ENCODE measurements at regions not wholly inside any gene's neighbourhood (a gene's known extent, or its start where the extent isn't known, plus 50 kb on each side); places are given as distances from the start of the nearest gene placed in this dataset.

DNA sequence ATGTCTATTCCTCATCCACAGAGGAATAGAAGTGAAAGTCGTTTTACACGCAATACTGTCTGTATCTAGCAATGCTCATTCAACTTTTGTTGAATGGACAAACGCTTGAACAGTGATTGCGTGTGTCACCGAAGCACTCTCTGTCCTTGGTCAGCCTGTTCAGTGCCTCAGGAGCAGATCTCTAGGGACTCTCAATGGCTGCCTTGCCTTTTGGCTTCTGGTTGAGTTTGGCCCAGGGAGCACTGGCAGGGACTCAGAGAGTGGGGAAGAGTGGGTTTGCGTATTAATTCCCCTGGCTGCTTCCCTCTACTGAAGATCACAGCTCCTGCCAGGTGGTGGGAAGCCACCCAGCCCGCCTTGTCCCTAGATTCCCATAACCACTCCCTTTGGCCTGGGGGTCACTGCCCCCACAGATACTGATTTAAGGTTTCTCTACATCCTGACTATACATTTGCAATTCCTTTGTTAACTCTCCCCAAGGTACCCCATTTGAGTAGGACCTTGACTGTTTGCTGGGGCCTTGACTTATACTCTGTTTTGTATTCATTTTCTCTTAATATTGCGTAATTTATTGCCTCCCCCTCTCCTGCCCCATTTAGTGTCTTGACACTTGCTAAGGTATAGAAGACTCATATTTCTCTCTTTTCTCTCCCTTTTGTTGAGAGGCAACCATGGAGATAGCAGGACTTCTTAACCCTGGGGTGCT lies 61.7 kb upstream of the USP24 start:
- DNase-seq (ENCODE audit: low read depth in 1 of 2, low spot score in 1 of 2) (no peak), FAIRE-seq (no peak), ATAC-seq (no peak; a peak in 1 of 6 replicates)
- peaks cover 8% of the 10 kb centered on the region; the same call in 2 of the 3 replicates for H3K4me1 ChIP-seq
- no peaks in the 10 kb centered on the region for H3K9me3 ChIP-seq
- POLR2A ChIA-PET, result no interaction called here
- H3K27ac ChIP-seq, result peak overlapping the region in 1 of 2 experiments; percentile 79; a peak in 3 of 6 replicates
- CTCF ChIA-PET, result interaction anchor here (0.6 to 4.3 kb wide), 19 partner anchors 11 to 1301 kb away, joined by 3 to 20 read pairs (median 4); no protein-coding TSS in a partner anchor
- no peak overlapping the region for H3K4me3 ChIP-seq
- TF ChIP-seq, protein P1, sequence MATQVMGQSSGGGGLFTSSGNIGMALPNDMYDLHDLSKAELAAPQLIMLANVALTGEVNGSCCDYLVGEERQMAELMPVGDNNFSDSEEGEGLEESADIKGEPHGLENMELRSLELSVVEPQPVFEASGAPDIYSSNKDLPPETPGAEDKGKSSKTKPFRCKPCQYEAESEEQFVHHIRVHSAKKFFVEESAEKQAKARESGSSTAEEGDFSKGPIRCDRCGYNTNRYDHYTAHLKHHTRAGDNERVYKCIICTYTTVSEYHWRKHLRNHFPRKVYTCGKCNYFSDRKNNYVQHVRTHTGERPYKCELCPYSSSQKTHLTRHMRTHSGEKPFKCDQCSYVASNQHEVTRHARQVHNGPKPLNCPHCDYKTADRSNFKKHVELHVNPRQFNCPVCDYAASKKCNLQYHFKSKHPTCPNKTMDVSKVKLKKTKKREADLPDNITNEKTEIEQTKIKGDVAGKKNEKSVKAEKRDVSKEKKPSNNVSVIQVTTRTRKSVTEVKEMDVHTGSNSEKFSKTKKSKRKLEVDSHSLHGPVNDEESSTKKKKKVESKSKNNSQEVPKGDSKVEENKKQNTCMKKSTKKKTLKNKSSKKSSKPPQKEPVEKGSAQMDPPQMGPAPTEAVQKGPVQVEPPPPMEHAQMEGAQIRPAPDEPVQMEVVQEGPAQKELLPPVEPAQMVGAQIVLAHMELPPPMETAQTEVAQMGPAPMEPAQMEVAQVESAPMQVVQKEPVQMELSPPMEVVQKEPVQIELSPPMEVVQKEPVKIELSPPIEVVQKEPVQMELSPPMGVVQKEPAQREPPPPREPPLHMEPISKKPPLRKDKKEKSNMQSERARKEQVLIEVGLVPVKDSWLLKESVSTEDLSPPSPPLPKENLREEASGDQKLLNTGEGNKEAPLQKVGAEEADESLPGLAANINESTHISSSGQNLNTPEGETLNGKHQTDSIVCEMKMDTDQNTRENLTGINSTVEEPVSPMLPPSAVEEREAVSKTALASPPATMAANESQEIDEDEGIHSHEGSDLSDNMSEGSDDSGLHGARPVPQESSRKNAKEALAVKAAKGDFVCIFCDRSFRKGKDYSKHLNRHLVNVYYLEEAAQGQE (IDR thresholded peaks at IDR 0.05), result no peak
- TF ChIP-seq RNF2 (IDR thresholded peaks at IDR 0.05; ENCODE audit: borderline replicate concordance, low read depth) (no peak), CEBPB (IDR thresholded peaks at IDR 0.05) (0 out of 4 replicates have a peak, but pooled peaks of 1 of the 2 experiments have one; percentile 33), MYC (IDR thresholded peaks at IDR 0.05; ENCODE audit: borderline replicate concordance, low read length) (no peak), RFX5 (IDR thresholded peaks at IDR 0.05) (no peak)
- H3K4me2 ChIP-seq, result peak overlapping the region; percentile 49; the same call in 2 of the 3 replicates
- 90% methylated on average over 8 of the region's 8 CpGs for WGBS (ENCODE audit: missing lambda C conversion rate)

DNA sequence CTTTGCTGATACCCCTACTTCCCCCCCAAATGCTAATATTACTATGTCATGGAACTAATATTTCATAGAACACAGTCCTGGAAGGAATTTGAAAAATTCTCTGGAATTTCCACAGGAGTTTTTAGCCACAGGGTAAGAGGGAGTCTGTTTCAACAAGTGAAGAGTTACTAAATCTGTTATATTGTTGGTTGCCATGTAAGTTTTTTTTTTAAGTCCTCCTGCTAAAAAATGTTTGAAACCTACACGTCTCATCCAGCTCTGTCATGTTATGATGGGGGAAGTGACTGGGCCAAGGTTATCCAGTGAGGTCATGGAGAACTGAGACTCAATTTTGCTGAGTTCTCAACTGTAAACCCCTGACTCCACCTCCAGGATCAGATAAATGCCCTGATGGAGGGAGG lies 60.8 kb upstream of the USP24 start:
- TF ChIP-seq FOSL2 (IDR thresholded peaks at IDR 0.05), result no peak
- no peak for TF ChIP-seq FOSL2 (CRISPR knock-in tag; IDR thresholded peaks at IDR 0.05)
- ChIA-PET CTCF (interaction anchor here (2.8 kb wide), 1 partner anchor 132 kb away, joined by 17 read pairs; no protein-coding TSS in a partner anchor), POLR2A (no interaction called here)
- Histone ChIP-seq H3K4me3 (no peak overlapping the region), H3K9me3 (no peaks in the 10 kb centered on the region), H3K4me2 (no peak overlapping the region), H3K4me1 (peaks cover 8% of the 10 kb centered on the region; the same call in 2 of the 3 replicates), H3K27ac (no peak overlapping the region)
- DNase-seq (ENCODE audit: low read depth in 1 of 2, low spot score in 1 of 2), result no peak
- no peak for ATAC-seq
- WGBS (ENCODE audit: missing lambda C conversion rate), result 80% methylated on average over 1 of the region's 1 CpG
- FAIRE-seq, result no peak

GRCh38 chr1:55275151-55275748 lies 60.1 kb upstream of the USP24 start:
- no peaks in the 10 kb centered on the region for H3K9me3 ChIP-seq
- H3K4me3 ChIP-seq, result no peak overlapping the region
- H3K4me1 ChIP-seq, result peaks cover 8% of the 10 kb centered on the region; the same call in 2 of the 3 replicates
- no peak overlapping the region for H3K4me2 ChIP-seq
- no peak for DNase-seq (ENCODE audit: low read depth in 1 of 2, low spot score in 1 of 2)
- FAIRE-seq, result no peak
- POLR2A ChIA-PET, result no interaction called here
- CTCF ChIA-PET, result interaction anchor here (1.8 kb wide), 1 partner anchor 14 kb away, joined by 4 read pairs; no protein-coding TSS in a partner anchor
- no peak overlapping the region for H3K27ac ChIP-seq
- WGBS (ENCODE audit: missing lambda C conversion rate), result 89% methylated on average over 12 of the region's 12 CpGs
- no peak for ATAC-seq
- TF ChIP-seq MAFK (IDR thresholded peaks at IDR 0.05; ENCODE audit: partially characterized antibody) (no peak), HDAC2 (IDR thresholded peaks at IDR 0.05) (no peak), NR3C1 (IDR thresholded peaks at IDR 0.05) (no peak), HEYL (CRISPR knock-in tag; IDR thresholded peaks at IDR 0.05) (no peak), HES2 (IDR thresholded peaks at IDR 0.05) (no peak), NPAS2 (CRISPR knock-in tag; IDR thresholded peaks at IDR 0.05; ENCODE audit: borderline replicate concordance) (no peak), CBX8 (IDR thresholded peaks at IDR 0.05) (no peak), MAZ (IDR thresholded peaks at IDR 0.05; ENCODE audit: borderline replicate concordance, low read depth, low read length) (no peak), ZNF302 (CRISPR knock-in tag; IDR thresholded peaks at IDR 0.05) (no peak), CEBPB (IDR thresholded peaks at IDR 0.05) (no peak), EHMT2 (IDR thresholded peaks at IDR 0.05; ENCODE audit: low read depth) (no peak), RFX5 (IDR thresholded peaks at IDR 0.05) (no peak), SMC3 (IDR thresholded peaks at IDR 0.05) (no peak), ESRRA (IDR thresholded peaks at IDR 0.05; ENCODE audit: borderline replicate concordance, low read length) (no peak), EP300 (IDR thresholded peaks at IDR 0.05) (no peak), ATOH8 (CRISPR knock-in tag; IDR thresholded peaks at IDR 0.05; ENCODE audit: low read depth) (no peak), FOSL2 (IDR thresholded peaks at IDR 0.05) (no peak), FOSL2 (CRISPR knock-in tag; IDR thresholded peaks at IDR 0.05) (no peak)
- TF ChIP-seq, protein P2, sequence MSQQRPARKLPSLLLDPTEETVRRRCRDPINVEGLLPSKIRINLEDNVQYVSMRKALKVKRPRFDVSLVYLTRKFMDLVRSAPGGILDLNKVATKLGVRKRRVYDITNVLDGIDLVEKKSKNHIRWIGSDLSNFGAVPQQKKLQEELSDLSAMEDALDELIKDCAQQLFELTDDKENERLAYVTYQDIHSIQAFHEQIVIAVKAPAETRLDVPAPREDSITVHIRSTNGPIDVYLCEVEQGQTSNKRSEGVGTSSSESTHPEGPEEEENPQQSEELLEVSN (IDR thresholded peaks at IDR 0.05; ENCODE audit: borderline replicate concordance, low read depth), result no peak
